AG04450 (cell line): ENCODE measurements at regions not wholly inside any gene's neighbourhood (a gene's known extent, or its start where the extent isn't known, plus 50 kb on each side); places are given as distances from the start of the nearest gene placed in this dataset.

ENCODE experiments used
- CTCF ChIA-PET: fragments of 300-600, 350-600 bp; formaldehyde crosslinking; extraction: SDS; loops from one replicate; lab custom pipeline; 2022; ENCODE audit warnings: antibody characterized with exemption, inconsistent platforms; lab: Charles Lee
- POLR2A ChIA-PET: fragments of 350-600 bp; formaldehyde crosslinking; extraction: SDS; loops from one replicate; lab custom pipeline; 2021; ENCODE audit warnings: antibody characterized with exemption, inconsistent platforms; lab: Yijun Ruan, JAX
- DNase-seq: peaks from one replicate; pipeline ENCODE4 v3.0.0-alpha.2; 2011; ENCODE audit warnings: low read depth, low spot score
- H3K27ac ChIP-seq: one replicate; pipeline ENCODE4 v1.5.1; 2012; ENCODE audit warnings: low read depth, low read length, control low read depth
- H3K27me3 ChIP-seq: one replicate; pipeline ENCODE4 v1.6.0; 2012; ENCODE audit warnings: low read length; ENCODE audit not compliant: control insufficient read depth, insufficient read depth
- H3K4me3 ChIP-seq: 2 replicates; pipeline ENCODE4 v1.5.1; 2011; ENCODE audit warnings: mild to moderate bottlenecking, low read depth, low read length, control low read depth
- H3K9me3 ChIP-seq: 2 replicates; pipeline ENCODE4 v1.5.1; 2012; ENCODE audit warnings: low read length; ENCODE audit not compliant: control insufficient read depth, insufficient read depth
- CTCF ChIP-seq: IDR thresholded peaks from 2 replicates; pipeline ENCODE4 v1.5.1; 2011; ENCODE audit warnings: low read depth, low read length, control low read depth, inconsistent platforms

GRCh38 chr20:46820682-46821081 is 74.0 kb upstream of the EYA2 start:
- no peak for TF ChIP-seq CTCF
- Histone ChIP-seq H3K27ac (no peak overlapping the region), H3K9me3 (no peaks in the 10 kb centered on the region; the same call in 1 of the 2 replicates), H3K4me3 (no peak overlapping the region), H3K27me3 (no peaks in the 10 kb centered on the region)
- POLR2A ChIA-PET = no interaction called here
- CTCF ChIA-PET = no interaction called here
- no peak for DNase-seq

- CTCF ChIA-PET = no interaction called here
- no peaks in the 10 kb centered on the region for H3K27me3 ChIP-seq
- POLR2A ChIA-PET = interaction anchor here (0.7 kb wide), 1 partner anchor 13 kb away, joined by 4 read pairs; no protein-coding TSS in a partner anchor
- no peak for DNase-seq
- no peaks in the 10 kb centered on the region; the same call in 1 of the 2 replicates for H3K9me3 ChIP-seq
- no peak overlapping the region for H3K27ac ChIP-seq
- no peak overlapping the region for H3K4me3 ChIP-seq
- TF ChIP-seq CTCF = no peak
These were observed 71.3 kb upstream of the EYA2 start for GRCh38 chr20:46823271-46823751.

GRCh38 chr20:46823753-46824152 is 70.9 kb upstream of the EYA2 start:
- CTCF ChIA-PET = no interaction called here

GRCh38 chr20:46826343-46826984 is 68.2 kb upstream of the EYA2 start:
- H3K9me3 ChIP-seq = no peaks in the 10 kb centered on the region; the same call in 1 of the 2 replicates
- no peak for DNase-seq
- H3K27me3 ChIP-seq = no peaks in the 10 kb centered on the region
- ChIA-PET CTCF (interaction anchor here (0.7 kb wide), 1 partner anchor 57 kb away, joined by 3 read pairs; no protein-coding TSS in a partner anchor), POLR2A (no interaction called here)
- no peak for TF ChIP-seq CTCF
- no peak overlapping the region for H3K4me3 ChIP-seq
- H3K27ac ChIP-seq = no peak overlapping the region

More at GRCh38 chr20:46823753-46824152, 70.9 kb upstream of the EYA2 start:
- TF ChIP-seq CTCF = no peak
- POLR2A ChIA-PET = no interaction called here
- no peak overlapping the region for H3K4me3 ChIP-seq
- no peaks in the 10 kb centered on the region; the same call in 1 of the 2 replicates for H3K9me3 ChIP-seq
- no peaks in the 10 kb centered on the region for H3K27me3 ChIP-seq
- no peak overlapping the region for H3K27ac ChIP-seq
- DNase-seq = no peak

- POLR2A ChIA-PET = no interaction called here
- Histone ChIP-seq H3K27me3 (no peaks in the 10 kb centered on the region), H3K9me3 (no peaks in the 10 kb centered on the region), H3K27ac (no peak overlapping the region), H3K4me3 (no peak overlapping the region)
- CTCF ChIA-PET = no interaction called here
- TF ChIP-seq CTCF = no peak
- no peak for DNase-seq
These were observed 66.8 kb upstream of the EYA2 start for GRCh38 chr20:46827718-46828458.
